H9 (cell line): ENCODE measurements at regions not wholly inside any gene's neighbourhood (a gene's known extent, or its start where the extent isn't known, plus 50 kb on each side); places are given as distances from the start of the nearest gene placed in this dataset.

Experiments used
- DNase-seq: peaks from one replicate; pipeline ENCODE4 v3.0.0-alpha.2; 2017
- H2AFZ ChIP-seq: one replicate; pipeline ENCODE4 v1.6.1; 2013; ENCODE audit warnings: mild to moderate bottlenecking, low read length, control low read depth, moderate library complexity
- H2AK5ac ChIP-seq: 2 replicates; pipeline ENCODE4 v1.6.1; 2013; ENCODE audit warnings: low read length, control low read depth, mixed read lengths; ENCODE audit not compliant: insufficient read length
- H2BK120ac ChIP-seq: one replicate; pipeline ENCODE4 v1.6.1; 2013; ENCODE audit warnings: low read depth, mild to moderate bottlenecking, low read length, control low read depth, inconsistent platforms; ENCODE audit not compliant: poor library complexity, severe bottlenecking
- H2BK12ac ChIP-seq: 2 replicates; pipeline ENCODE4 v1.6.1; 2013; ENCODE audit warnings: low read length, control low read depth, mixed read lengths, low read depth; ENCODE audit not compliant: insufficient read length
- H2BK15ac ChIP-seq: 2 replicates; pipeline ENCODE4 v1.6.1; 2013; ENCODE audit warnings: low read depth, low read length, control low read depth
- H2BK20ac ChIP-seq: one replicate; pipeline ENCODE4 v1.6.1; 2013; ENCODE audit warnings: low read depth, mild to moderate bottlenecking, low read length, control low read depth, inconsistent platforms; ENCODE audit not compliant: poor library complexity, severe bottlenecking
- H2BK5ac ChIP-seq: 2 replicates; pipeline ENCODE4 v1.6.1; 2013; ENCODE audit warnings: low read length, control low read depth, mixed read lengths; ENCODE audit not compliant: insufficient read length
- H3K14ac ChIP-seq: 2 replicates; pipeline ENCODE4 v1.6.1; 2013; ENCODE audit warnings: low read length, control low read depth; ENCODE audit not compliant: insufficient read depth
- H3K18ac ChIP-seq: 2 replicates; pipeline ENCODE4 v1.6.1; 2013; ENCODE audit warnings: low read depth, mild to moderate bottlenecking, mixed read lengths, low read length, control low read depth; ENCODE audit not compliant: insufficient read length
- H3K23ac ChIP-seq: 2 replicates; pipeline ENCODE4 v1.6.1; 2013; ENCODE audit warnings: low read length, control low read depth, mixed read lengths, low read depth; ENCODE audit not compliant: insufficient read length
- H3K23me2 ChIP-seq: 2 replicates; pipeline ENCODE4 v1.6.1; 2013; ENCODE audit warnings: low read depth, mild to moderate bottlenecking, mixed read lengths, low read length, control low read depth; ENCODE audit not compliant: insufficient read length, poor library complexity, severe bottlenecking
- H3K27ac ChIP-seq: 2 replicates; pipeline ENCODE4 v1.5.1; 2013; ENCODE audit warnings: low read length, control low read depth, mixed read lengths, low read depth; ENCODE audit not compliant: insufficient read length
- H3K27me3 ChIP-seq: 2 replicates; pipeline ENCODE4 v1.6.1; 2013; ENCODE audit warnings: low read length, control low read depth, inconsistent platforms; ENCODE audit not compliant: insufficient read depth
- H3K4ac ChIP-seq: 2 replicates; pipeline ENCODE4 v1.6.1; 2013; ENCODE audit warnings: low read depth, mild to moderate bottlenecking, control low read depth, inconsistent platforms, low read length, moderate library complexity
- H3K4me1 ChIP-seq: 2 replicates; pipeline ENCODE4 v1.6.1; 2013; ENCODE audit warnings: low read length, control low read depth, inconsistent platforms; ENCODE audit not compliant: insufficient read depth
- H3K4me2 ChIP-seq: 2 replicates; pipeline ENCODE4 v1.6.1; 2013; ENCODE audit warnings: low read length, control low read depth, mixed read lengths; ENCODE audit not compliant: insufficient read length, insufficient read depth
- H3K56ac ChIP-seq: 2 replicates; pipeline ENCODE4 v1.6.1; 2013; ENCODE audit warnings: low read depth, mild to moderate bottlenecking, mixed read lengths, low read length, control low read depth; ENCODE audit not compliant: insufficient read length
- H3K79me1 ChIP-seq: 2 replicates; pipeline ENCODE4 v1.6.1; 2013; ENCODE audit warnings: low read depth, mild to moderate bottlenecking, moderate library complexity, low read length, control low read depth, inconsistent platforms; ENCODE audit not compliant: insufficient read depth, poor library complexity, severe bottlenecking
- H3K79me2 ChIP-seq: 2 replicates; pipeline ENCODE4 v1.6.1; 2013; ENCODE audit warnings: low read length, control low read depth, inconsistent platforms; ENCODE audit not compliant: insufficient read depth
- H3K9ac ChIP-seq: 2 replicates; pipeline ENCODE4 v1.6.1; 2013; ENCODE audit warnings: low read length, control low read depth, mixed read lengths; ENCODE audit not compliant: insufficient read length; ENCODE audit errors: extremely low read depth
- H3K9me3 ChIP-seq: one replicate; pipeline ENCODE4 v1.6.1; 2013; ENCODE audit warnings: low read depth, low read length, inconsistent platforms; ENCODE audit not compliant: control insufficient read depth
- H3T11ph ChIP-seq: one replicate; pipeline ENCODE4 v1.6.1; 2013; ENCODE audit warnings: mild to moderate bottlenecking, low read length, control low read depth, inconsistent platforms
- H4K20me1 ChIP-seq: one replicate; pipeline ENCODE4 v1.6.1; 2013; ENCODE audit not compliant: control insufficient read depth, insufficient read length, insufficient read depth
- H4K5ac ChIP-seq: 2 replicates; pipeline ENCODE4 v1.6.1; 2013; ENCODE audit warnings: low read depth, mild to moderate bottlenecking, mixed read lengths, low read length, control low read depth; ENCODE audit not compliant: insufficient read length
- H4K8ac ChIP-seq: replicated peaks from 2 replicates; pipeline ENCODE4 v1.6.1; 2013; ENCODE audit warnings: low read length, control low read depth, mixed read lengths, low read depth; ENCODE audit not compliant: insufficient read length
- H4K91ac ChIP-seq: 2 replicates; pipeline ENCODE4 v1.6.1; 2013; ENCODE audit warnings: low read depth, mild to moderate bottlenecking, moderate library complexity, mixed read lengths, low read length, control low read depth; ENCODE audit not compliant: insufficient read length
- H3K27ac Mint-ChIP-seq, 3 experiments: 2 replicates in 2 of 3; 3 replicates in 1 of 3; pipeline ENCODE4 v1.8.0; 2020 to 2021; ENCODE audit warnings: mixed read lengths in 3 of 3, mild to moderate bottlenecking in 1 of 3, moderate library complexity in 1 of 3
- H3K27me3 Mint-ChIP-seq: 2 replicates; pipeline ENCODE4 v1.8.0; 2021; ENCODE audit warnings: low read depth, mild to moderate bottlenecking, moderate library complexity, mixed read lengths
- H3K36me3 Mint-ChIP-seq, 3 experiments: 2 replicates in 2 of 3; 3 replicates in 1 of 3; pipeline ENCODE4 v1.8.0; 2020 to 2021; ENCODE audit warnings: low read depth in 3 of 3, mixed read lengths in 3 of 3; ENCODE audit not compliant: insufficient read depth in 1 of 3
- H3K4me1 Mint-ChIP-seq, 2 experiments: 2 replicates each; pipeline ENCODE4 v1.8.0; 2020; ENCODE audit warnings: mixed read lengths in 2 of 2
- H3K4me3 Mint-ChIP-seq, 2 experiments: 2 replicates in 1 of 2; 3 replicates in 1 of 2; pipeline ENCODE4 v1.8.0; 2020 to 2021; ENCODE audit warnings: mild to moderate bottlenecking in 2 of 2, mixed read lengths in 2 of 2, moderate library complexity in 1 of 2
- H3K9me3 Mint-ChIP-seq, 2 experiments: 2 replicates in 1 of 2; 3 replicates in 1 of 2; pipeline ENCODE4 v1.8.0; 2020; ENCODE audit warnings: mild to moderate bottlenecking in 2 of 2, mixed read lengths in 2 of 2, moderate library complexity in 1 of 2
- WGBS: extraction: QIAGEN DNeasy Blood & Tissue Kit; methylation state at CpG from one replicate; pipeline ENCODE4 v1.1.7; 2013; ENCODE audit warnings: missing lambda C conversion rate, low lambda C conversion rate, mixed read lengths; ENCODE audit not compliant: insufficient read length; ENCODE audit errors: extremely low coverage; 5-methylcytosine and 5-hydroxymethylcytosine counted together
- TF ChIP-seq, protein P1 (sequence below): fragments of 200-600 bp; sonication (generic); conservative IDR thresholded peaks from 3 replicates; pipeline ENCODE4 v1.8.0; 2021; ENCODE audit warnings: antibody characterized with exemption, mild to moderate bottlenecking

GRCh38 chr14:82766996-82767395, 1233.3 kb upstream of the SEL1L start:
- Histone ChIP-seq H3K79me1 (no peaks in the 10 kb centered on the region), H3K4ac (no peak overlapping the region), H2BK120ac (no peak overlapping the region), H2BK20ac (no peak overlapping the region), H3K79me2 (no peaks in the 10 kb centered on the region), H3K27me3 (no peaks in the 10 kb centered on the region), H3K23ac (no peak overlapping the region), H3T11ph (no peak overlapping the region), H3K18ac (no peak overlapping the region), H2BK15ac (no peak overlapping the region), H4K91ac (no peak overlapping the region), H2BK12ac (no peak overlapping the region), H4K8ac (no peak overlapping the region), H2AK5ac (no peak overlapping the region), H3K56ac (no peak overlapping the region), H3K9ac (no peak overlapping the region), H4K5ac (no peak overlapping the region), H3K27ac (no peak overlapping the region), H3K4me1 (no peaks in the 10 kb centered on the region), H4K20me1 (no peaks in the 10 kb centered on the region), H3K23me2 (no peaks in the 10 kb centered on the region), H2BK5ac (no peak overlapping the region), H3K14ac (no peak overlapping the region), H2AFZ (no peak overlapping the region), H3K9me3 (no peaks in the 10 kb centered on the region), H3K4me2 (no peak overlapping the region)
- peaks cover 2% of the 10 kb centered on the region; the same call in 1 of the 2 replicates for H3K27me3 Mint-ChIP-seq
- WGBS: no CpG with 5 or more reads among the region's 3 CpGs
- TF ChIP-seq, protein P1, sequence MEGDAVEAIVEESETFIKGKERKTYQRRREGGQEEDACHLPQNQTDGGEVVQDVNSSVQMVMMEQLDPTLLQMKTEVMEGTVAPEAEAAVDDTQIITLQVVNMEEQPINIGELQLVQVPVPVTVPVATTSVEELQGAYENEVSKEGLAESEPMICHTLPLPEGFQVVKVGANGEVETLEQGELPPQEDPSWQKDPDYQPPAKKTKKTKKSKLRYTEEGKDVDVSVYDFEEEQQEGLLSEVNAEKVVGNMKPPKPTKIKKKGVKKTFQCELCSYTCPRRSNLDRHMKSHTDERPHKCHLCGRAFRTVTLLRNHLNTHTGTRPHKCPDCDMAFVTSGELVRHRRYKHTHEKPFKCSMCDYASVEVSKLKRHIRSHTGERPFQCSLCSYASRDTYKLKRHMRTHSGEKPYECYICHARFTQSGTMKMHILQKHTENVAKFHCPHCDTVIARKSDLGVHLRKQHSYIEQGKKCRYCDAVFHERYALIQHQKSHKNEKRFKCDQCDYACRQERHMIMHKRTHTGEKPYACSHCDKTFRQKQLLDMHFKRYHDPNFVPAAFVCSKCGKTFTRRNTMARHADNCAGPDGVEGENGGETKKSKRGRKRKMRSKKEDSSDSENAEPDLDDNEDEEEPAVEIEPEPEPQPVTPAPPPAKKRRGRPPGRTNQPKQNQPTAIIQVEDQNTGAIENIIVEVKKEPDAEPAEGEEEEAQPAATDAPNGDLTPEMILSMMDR: no peak
- peaks cover 0 to 4% of the 10 kb centered on the region in 2 experiments; a peak in 2 of 4 replicates for H3K4me1 Mint-ChIP-seq
- H3K4me3 Mint-ChIP-seq: no peak overlapping the region
- H3K36me3 Mint-ChIP-seq: no peaks in the 10 kb centered on the region
- no peaks in the 10 kb centered on the region for H3K9me3 Mint-ChIP-seq
- DNase-seq: no peak
- H3K27ac Mint-ChIP-seq: no peak overlapping the region
